ENCODE measurements at regions not wholly inside any gene's neighbourhood (a gene's known extent, or its start where the extent isn't known, plus 50 kb on each side); places are given as distances from the start of the nearest gene placed in this dataset.

GRCh38 chr2:128797533-128797932 is 478.9 kb upstream of the HS6ST1 start:
- TF ChIP-seq CTCF (conservative IDR thresholded peaks at IDR 0.05; ENCODE audit: low read depth, low read length) (no peak), EZH2 (IDR thresholded peaks at IDR 0.05; ENCODE audit: borderline replicate concordance, low read depth, low read length, poor library complexity, severe bottlenecking) (no peak)

All from A673 (cell line).